PC-9 (cell line): ENCODE measurements at regions not wholly inside any gene's neighbourhood (a gene's known extent, or its start where the extent isn't known, plus 50 kb on each side); places are given as distances from the start of the nearest gene placed in this dataset.

Source experiments
- BruUV-seq: library from RNA; stranded (reverse); fragments of 400-500 nt; replicated peaks from 2 replicates; lab custom pipeline; 2021; lab: Mats Ljungman, UMichigan
- CTCF ChIA-PET: fragments of 300-600 bp; sonication (Branson Sonifier 250); formaldehyde crosslinking; loops from one replicate; lab custom pipeline; 2022; ENCODE audit warnings: antibody characterized with exemption; lab: Charles Lee
- POLR2A ChIA-PET: fragments of 300-600 bp; sonication (Branson Sonifier 250); formaldehyde crosslinking; loops from one replicate; lab custom pipeline; 2022; ENCODE audit warnings: antibody characterized with exemption; ENCODE audit not compliant: unreplicated experiment; lab: Charles Lee
- DNase-seq, 2 experiments: peaks; one replicate each; pipeline versions ENCODE4 v3.0.0 to v3.0.0-alpha.2; 2015 to 2022; ENCODE audit warnings: mixed read lengths in 1 of 2
- H2AFZ ChIP-seq: fragments of 200-600 bp; sonication (generic); 2 replicates; pipeline ENCODE4 v1.8.1; 2017; ENCODE audit warnings: antibody characterized with exemption
- H3F3A ChIP-seq: fragments of 200-600 bp; sonication (generic); 2 replicates; pipeline ENCODE4 v1.8.1; 2017; ENCODE audit warnings: antibody characterized with exemption, mild to moderate bottlenecking, low read depth; ENCODE audit not compliant: insufficient read depth
- H3K27ac ChIP-seq: fragments of 200-600 bp; sonication (generic); 2 replicates; pipeline ENCODE4 v1.6.1; 2016; ENCODE audit warnings: mixed run types
- H3K27me3 ChIP-seq: fragments of 200-600 bp; sonication (generic); 2 replicates; pipeline ENCODE4 v1.6.1; 2016; ENCODE audit warnings: low read depth, mixed run types; ENCODE audit not compliant: insufficient read depth
- H3K36me3 ChIP-seq: fragments of 200-600 bp; sonication (generic); 2 replicates; pipeline ENCODE4 v1.6.1; 2016; ENCODE audit warnings: low read depth, mixed run types
- H3K4me1 ChIP-seq: fragments of 200-600 bp; sonication (generic); replicated peaks from 2 replicates; pipeline ENCODE4 v1.6.1; 2016; ENCODE audit warnings: mixed run types; ENCODE audit not compliant: insufficient read depth
- H3K4me2 ChIP-seq: fragments of 200-600 bp; sonication (generic); 2 replicates; pipeline ENCODE4 v1.6.1; 2017; ENCODE audit warnings: mixed run types
- H3K4me3 ChIP-seq: fragments of 200-600 bp; sonication (generic); 2 replicates; pipeline ENCODE4 v1.6.1; 2016; ENCODE audit warnings: mixed run types
- H3K79me2 ChIP-seq: fragments of 200-600 bp; sonication (generic); 2 replicates; pipeline ENCODE4 v1.6.1; 2017; ENCODE audit warnings: low read depth, mixed run types
- H3K9me2 ChIP-seq: fragments of 200-600 bp; sonication (generic); 2 replicates; pipeline ENCODE4 v1.8.1; 2017; ENCODE audit warnings: mild to moderate bottlenecking; ENCODE audit not compliant: insufficient read depth
- H3K9me3 ChIP-seq: fragments of 200-600 bp; sonication (generic); 2 replicates; pipeline ENCODE4 v1.8.1; 2016; ENCODE audit warnings: low read depth; ENCODE audit not compliant: insufficient read depth
- H4K20me1 ChIP-seq: fragments of 200-600 bp; sonication (generic); 2 replicates; pipeline ENCODE4 v1.8.1; 2017; ENCODE audit not compliant: insufficient read depth
- CTCF ChIP-seq: fragments of 200-600 bp; sonication (generic); conservative IDR thresholded peaks from 2 replicates; pipeline ENCODE4 v1.6.1; 2017; ENCODE audit warnings: mixed run types, antibody characterized with exemption, mild to moderate bottlenecking, moderate library complexity
- EZH2 ChIP-seq: fragments of 200-600 bp; sonication (generic); IDR thresholded peaks from 2 replicates; pipeline ENCODE4 v1.8.0; 2017; ENCODE audit warnings: antibody characterized with exemption, low read depth
- intact Hi-C: fragments of 100-400 bp; cut with micrococcal nuclease; formaldehyde crosslinking; loops from one replicate; pipeline ENCODE4 v1.10.0; 2022; ENCODE audit not compliant: unreplicated experiment

- Histone ChIP-seq H3K79me2 (no peaks in the 10 kb centered on the region), H3K9me2 (no peaks in the 10 kb centered on the region), H3K4me2 (no peak overlapping the region), H3F3A (no peaks in the 10 kb centered on the region), H2AFZ (no peak overlapping the region), H3K9me3 (no peaks in the 10 kb centered on the region), H3K36me3 (no peaks in the 10 kb centered on the region), H3K27ac (no peak overlapping the region), H3K27me3 (no peaks in the 10 kb centered on the region), H3K4me3 (no peak overlapping the region), H4K20me1 (no peaks in the 10 kb centered on the region), H3K4me1 (no peaks in the 10 kb centered on the region)
- TF ChIP-seq EZH2 (no peak), CTCF (no peak)
- DNase-seq = no peak
- no TSS peak for BruUV-seq
- CTCF ChIA-PET = no interaction called here
- POLR2A ChIA-PET = no interaction called here
- intact Hi-C loops = no loop called here
These were observed 57.6 kb upstream of the PARD3B start for GRCh38 chr2:204487447-204488229.

GRCh38 chr2:204491528-204491927 lies 53.7 kb upstream of the PARD3B start:
- no peak overlapping the region for H3K4me2 ChIP-seq
- no peaks in the 10 kb centered on the region for H3K79me2 ChIP-seq
- H3K4me1 ChIP-seq = no peaks in the 10 kb centered on the region
- ChIA-PET POLR2A (no interaction called here), CTCF (no interaction called here)
- intact Hi-C loops = no loop called here
- H4K20me1 ChIP-seq = no peaks in the 10 kb centered on the region
- no peak for TF ChIP-seq EZH2
- TF ChIP-seq CTCF = no peak
- no TSS peak for BruUV-seq
- no peak overlapping the region for H3K27ac ChIP-seq
- H3K4me3 ChIP-seq = no peak overlapping the region
- no peaks in the 10 kb centered on the region for H3K9me3 ChIP-seq
- H3F3A ChIP-seq = no peaks in the 10 kb centered on the region
- no peaks in the 10 kb centered on the region for H3K36me3 ChIP-seq
- no peak overlapping the region for H2AFZ ChIP-seq
- H3K9me2 ChIP-seq = no peaks in the 10 kb centered on the region
- no peaks in the 10 kb centered on the region for H3K27me3 ChIP-seq
- DNase-seq = peak in 1 of 2 experiments; percentile 14

GRCh38 chr2:204492417-204492816 lies 52.9 kb upstream of the PARD3B start:
- no peak overlapping the region for H3K4me3 ChIP-seq
- no TSS peak for BruUV-seq
- no peak overlapping the region for H2AFZ ChIP-seq
- H3K36me3 ChIP-seq = no peaks in the 10 kb centered on the region
- H4K20me1 ChIP-seq = no peaks in the 10 kb centered on the region
- ChIA-PET CTCF (no interaction called here), POLR2A (no interaction called here)
- H3F3A ChIP-seq = no peaks in the 10 kb centered on the region
- no peak overlapping the region for H3K4me2 ChIP-seq
- H3K9me3 ChIP-seq = no peaks in the 10 kb centered on the region
- no peaks in the 10 kb centered on the region for H3K9me2 ChIP-seq
- TF ChIP-seq EZH2 = no peak
- no peaks in the 10 kb centered on the region for H3K4me1 ChIP-seq
- intact Hi-C loops = no loop called here
- H3K79me2 ChIP-seq = no peaks in the 10 kb centered on the region
- H3K27ac ChIP-seq = no peak overlapping the region
- no peaks in the 10 kb centered on the region for H3K27me3 ChIP-seq
- no peak for DNase-seq
